ENCODE measurements at regions not wholly inside any gene's neighbourhood (a gene's known extent, or its start where the extent isn't known, plus 50 kb on each side); places are given as distances from the start of the nearest gene placed in this dataset.

DNA sequence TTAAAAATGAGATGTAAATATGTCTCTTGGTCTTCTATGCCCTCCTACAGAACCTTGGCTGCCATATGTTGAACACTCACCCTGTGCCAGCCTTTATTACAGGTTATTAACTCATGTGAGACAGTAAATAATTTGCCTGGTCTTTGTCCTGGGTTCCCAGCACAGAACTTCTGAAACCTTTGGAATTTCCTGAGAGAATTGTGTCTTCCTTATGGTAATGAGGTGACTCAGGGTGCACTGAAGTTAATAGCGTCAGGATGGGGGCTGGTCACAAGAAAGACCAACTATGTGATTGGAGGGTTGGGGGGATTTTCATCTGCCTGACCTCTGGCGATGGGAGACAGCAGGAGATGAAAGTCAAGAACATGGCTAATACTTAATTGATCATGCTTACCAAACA, 289.8 kb upstream of the STS start:
- DNase-seq (ENCODE audit: low read depth in 2 of 2), result no peak
- H3K79me2 ChIP-seq (ENCODE audit: control insufficient read depth, insufficient read depth, low read length), result no peaks in the 10 kb centered on the region
- no peak overlapping the region for H3K27ac ChIP-seq (ENCODE audit: insufficient read depth, low read length)
- H3K4me3 ChIP-seq (replicated peaks in 1 of 4; ENCODE audit: control extremely low read depth in 1 of 4, insufficient read depth in 1 of 4, low read depth in 3 of 4, low read length in 4 of 4), result no peak overlapping the region
- H3K36me3 ChIP-seq (ENCODE audit: control insufficient read depth, insufficient read depth, low read length), result no peaks in the 10 kb centered on the region
- no peaks in the 10 kb centered on the region for H4K20me1 ChIP-seq (ENCODE audit: control insufficient read depth, extremely low read depth, insufficient read depth, low read length)
- H3K4me2 ChIP-seq (ENCODE audit: extremely low read depth, insufficient read depth, low read length), result no peak overlapping the region
- H3K9ac ChIP-seq (ENCODE audit: insufficient read depth, low read length), result no peak overlapping the region
- no peak overlapping the region for H2AFZ ChIP-seq (ENCODE audit: low read length)
- no peaks in the 10 kb centered on the region for H3K27me3 ChIP-seq (ENCODE audit: control insufficient read depth, insufficient read depth, low read length)
- H3K9me3 ChIP-seq (ENCODE audit: control insufficient read depth, insufficient read depth, low read depth, low read length), result no peaks in the 10 kb centered on the region
- H3K4me1 ChIP-seq (ENCODE audit: control insufficient read depth, extremely low read depth, insufficient read depth, low read length), result no peaks in the 10 kb centered on the region
- TF ChIP-seq EZH2 (IDR thresholded peaks at IDR 0.05; ENCODE audit: low read length, missing control alignments), result no peak
- TF ChIP-seq, protein P1, sequence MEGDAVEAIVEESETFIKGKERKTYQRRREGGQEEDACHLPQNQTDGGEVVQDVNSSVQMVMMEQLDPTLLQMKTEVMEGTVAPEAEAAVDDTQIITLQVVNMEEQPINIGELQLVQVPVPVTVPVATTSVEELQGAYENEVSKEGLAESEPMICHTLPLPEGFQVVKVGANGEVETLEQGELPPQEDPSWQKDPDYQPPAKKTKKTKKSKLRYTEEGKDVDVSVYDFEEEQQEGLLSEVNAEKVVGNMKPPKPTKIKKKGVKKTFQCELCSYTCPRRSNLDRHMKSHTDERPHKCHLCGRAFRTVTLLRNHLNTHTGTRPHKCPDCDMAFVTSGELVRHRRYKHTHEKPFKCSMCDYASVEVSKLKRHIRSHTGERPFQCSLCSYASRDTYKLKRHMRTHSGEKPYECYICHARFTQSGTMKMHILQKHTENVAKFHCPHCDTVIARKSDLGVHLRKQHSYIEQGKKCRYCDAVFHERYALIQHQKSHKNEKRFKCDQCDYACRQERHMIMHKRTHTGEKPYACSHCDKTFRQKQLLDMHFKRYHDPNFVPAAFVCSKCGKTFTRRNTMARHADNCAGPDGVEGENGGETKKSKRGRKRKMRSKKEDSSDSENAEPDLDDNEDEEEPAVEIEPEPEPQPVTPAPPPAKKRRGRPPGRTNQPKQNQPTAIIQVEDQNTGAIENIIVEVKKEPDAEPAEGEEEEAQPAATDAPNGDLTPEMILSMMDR (conservative IDR thresholded peaks at IDR 0.05 in 1 of 2, IDR thresholded peaks at IDR 0.05 in 1 of 2; ENCODE audit: low read depth in 1 of 2, low read length in 2 of 2), result no peak

- Histone ChIP-seq H4K20me1 (ENCODE audit: control insufficient read depth, extremely low read depth, insufficient read depth, low read length) (no peaks in the 10 kb centered on the region), H3K36me3 (ENCODE audit: control insufficient read depth, insufficient read depth, low read length) (no peaks in the 10 kb centered on the region), H3K4me1 (ENCODE audit: control insufficient read depth, extremely low read depth, insufficient read depth, low read length) (no peaks in the 10 kb centered on the region), H3K79me2 (ENCODE audit: control insufficient read depth, insufficient read depth, low read length) (no peaks in the 10 kb centered on the region), H3K4me3 (replicated peaks in 1 of 4; ENCODE audit: control extremely low read depth in 1 of 4, insufficient read depth in 1 of 4, low read depth in 3 of 4, low read length in 4 of 4) (no peak overlapping the region), H3K9me3 (ENCODE audit: control insufficient read depth, insufficient read depth, low read depth, low read length) (no peaks in the 10 kb centered on the region), H3K27ac (ENCODE audit: insufficient read depth, low read length) (no peak overlapping the region), H3K27me3 (ENCODE audit: control insufficient read depth, insufficient read depth, low read length) (no peaks in the 10 kb centered on the region), H3K4me2 (ENCODE audit: extremely low read depth, insufficient read depth, low read length) (no peak overlapping the region), H2AFZ (ENCODE audit: low read length) (no peak overlapping the region), H3K9ac (ENCODE audit: insufficient read depth, low read length) (no peak overlapping the region)
- no peak for DNase-seq (ENCODE audit: low read depth in 2 of 2)
- no peak for TF ChIP-seq EZH2 (IDR thresholded peaks at IDR 0.05; ENCODE audit: low read length, missing control alignments)
- TF ChIP-seq, protein P1 (conservative IDR thresholded peaks at IDR 0.05 in 1 of 2, IDR thresholded peaks at IDR 0.05 in 1 of 2; ENCODE audit: low read depth in 1 of 2, low read length in 2 of 2), result no peak
Measured at GRCh38 chrX:6856471-6856870, 291.0 kb upstream of the STS start.

GRCh38 chrX:6852869-6853268, 294.6 kb upstream of the STS start:
- Histone ChIP-seq H3K9ac (ENCODE audit: insufficient read depth, low read length) (no peak overlapping the region), H3K4me3 (replicated peaks in 1 of 4; ENCODE audit: control extremely low read depth in 1 of 4, insufficient read depth in 1 of 4, low read depth in 3 of 4, low read length in 4 of 4) (no peak overlapping the region), H3K9me3 (ENCODE audit: control insufficient read depth, insufficient read depth, low read depth, low read length) (no peaks in the 10 kb centered on the region), H3K79me2 (ENCODE audit: control insufficient read depth, insufficient read depth, low read length) (no peaks in the 10 kb centered on the region), H3K4me1 (ENCODE audit: control insufficient read depth, extremely low read depth, insufficient read depth, low read length) (no peaks in the 10 kb centered on the region), H3K4me2 (ENCODE audit: extremely low read depth, insufficient read depth, low read length) (no peak overlapping the region), H3K36me3 (ENCODE audit: control insufficient read depth, insufficient read depth, low read length) (no peaks in the 10 kb centered on the region), H2AFZ (ENCODE audit: low read length) (no peak overlapping the region), H3K27me3 (ENCODE audit: control insufficient read depth, insufficient read depth, low read length) (no peaks in the 10 kb centered on the region), H4K20me1 (ENCODE audit: control insufficient read depth, extremely low read depth, insufficient read depth, low read length) (no peaks in the 10 kb centered on the region), H3K27ac (ENCODE audit: insufficient read depth, low read length) (no peak overlapping the region)
- no peak for DNase-seq (ENCODE audit: low read depth in 2 of 2)
- TF ChIP-seq, protein P1 (conservative IDR thresholded peaks at IDR 0.05 in 1 of 2, IDR thresholded peaks at IDR 0.05 in 1 of 2; ENCODE audit: low read depth in 1 of 2, low read length in 2 of 2), result no peak
- no peak for TF ChIP-seq EZH2 (IDR thresholded peaks at IDR 0.05; ENCODE audit: low read length, missing control alignments)

All from fibroblast of lung (primary cell).